ENCODE measurements at regions not wholly inside any gene's neighbourhood (a gene's known extent, or its start where the extent isn't known, plus 50 kb on each side); places are given as distances from the start of the nearest gene placed in this dataset.
"Not testable (repeated sequence)": the region's sequence is repeated elsewhere in the genome, so short reads cannot be mapped to it uniquely, and the experiment has no call there.

GRCh38 chr13:54034047-54034446 lies 1005.4 kb downstream of the OLFM4 start:
- 93% methylated on average over 2 of the region's 2 CpGs for WGBS
- no peak for DNase-seq (ENCODE audit: low spot score)
- no peaks in the 10 kb centered on the region for H3K27me3 ChIP-seq (ENCODE audit: control insufficient read depth in 4 of 4, insufficient read depth in 4 of 4, low read length in 3 of 4)
- H3K9me3 ChIP-seq (ENCODE audit: control insufficient read depth in 4 of 4, low read length in 3 of 4), result no peaks in the 10 kb centered on the region
- no peak for TF ChIP-seq ATF3 (IDR thresholded peaks at IDR 0.05)
- no peak for TF ChIP-seq FOXA2 (IDR thresholded peaks at IDR 0.05)
- H3K4me1 ChIP-seq (ENCODE audit: control insufficient read depth in 4 of 4, insufficient read depth in 4 of 4, low read length in 3 of 4), result no peaks in the 10 kb centered on the region
- H3K36me3 ChIP-seq (ENCODE audit: control insufficient read depth in 4 of 4, insufficient read depth in 3 of 4, low read depth in 1 of 4, low read length in 3 of 4), result no peaks in the 10 kb centered on the region
- no peak overlapping the region for H3K9ac ChIP-seq (ENCODE audit: low read depth in 1 of 2, low read length in 2 of 2)
- H3K27ac ChIP-seq (ENCODE audit: low read depth in 1 of 2, low read length in 2 of 2), result no peak overlapping the region
- H3K4me3 ChIP-seq (ENCODE audit: low read depth in 1 of 3, low read length in 3 of 3), result no peak overlapping the region

GRCh38 chr13:54057416-54057815 lies 1028.8 kb downstream of the OLFM4 start:
- H3K36me3 ChIP-seq (ENCODE audit: control insufficient read depth in 4 of 4, insufficient read depth in 3 of 4, low read depth in 1 of 4, low read length in 3 of 4); H3K4me1 ChIP-seq (ENCODE audit: control insufficient read depth in 4 of 4, insufficient read depth in 4 of 4, low read length in 3 of 4); H3K27ac ChIP-seq (ENCODE audit: low read depth in 1 of 2, low read length in 2 of 2); H3K4me3 ChIP-seq (ENCODE audit: low read depth in 1 of 3, low read length in 3 of 3); H3K9me3 ChIP-seq (ENCODE audit: control insufficient read depth in 4 of 4, low read length in 3 of 4); H3K27me3 ChIP-seq (ENCODE audit: control insufficient read depth in 4 of 4, insufficient read depth in 4 of 4, low read length in 3 of 4); DNase-seq (ENCODE audit: low spot score); H3K9ac ChIP-seq (ENCODE audit: low read depth in 1 of 2, low read length in 2 of 2): not testable (repeated sequence)
- WGBS, result 85% methylated on average over 5 of the region's 5 CpGs

- H3K4me3 ChIP-seq (ENCODE audit: low read depth in 1 of 3, low read length in 3 of 3); H3K9ac ChIP-seq (ENCODE audit: low read depth in 1 of 2, low read length in 2 of 2); H3K27ac ChIP-seq (ENCODE audit: low read depth in 1 of 2, low read length in 2 of 2); H3K36me3 ChIP-seq (ENCODE audit: control insufficient read depth in 4 of 4, insufficient read depth in 3 of 4, low read depth in 1 of 4, low read length in 3 of 4); H3K4me1 ChIP-seq (ENCODE audit: control insufficient read depth in 4 of 4, insufficient read depth in 4 of 4, low read length in 3 of 4); H3K9me3 ChIP-seq (ENCODE audit: control insufficient read depth in 4 of 4, low read length in 3 of 4); H3K27me3 ChIP-seq (ENCODE audit: control insufficient read depth in 4 of 4, insufficient read depth in 4 of 4, low read length in 3 of 4); DNase-seq (ENCODE audit: low spot score): not testable (repeated sequence)
- WGBS, result 87% methylated on average over 8 of the region's 8 CpGs
These were observed 1041.3 kb downstream of the OLFM4 start for GRCh38 chr13:54069958-54070357.

GRCh38 chr13:54077569-54077968 lies 1049.0 kb downstream of the OLFM4 start:
- DNase-seq (ENCODE audit: low spot score), result no peak
- H3K36me3 ChIP-seq (ENCODE audit: control insufficient read depth in 4 of 4, insufficient read depth in 3 of 4, low read depth in 1 of 4, low read length in 3 of 4), result peaks cover 0 to 1% (median 0%) of the 10 kb centered on the region in 4 donors

More at GRCh38 chr13:54077569-54077968, 1049.0 kb downstream of the OLFM4 start:
- TF ChIP-seq REST (IDR thresholded peaks at IDR 0.05) (no peak), ZBTB33 (IDR thresholded peaks at IDR 0.05) (no peak), CTCF (IDR thresholded peaks at IDR 0.05; ENCODE audit: low read depth, low read length, missing input control) (no peak), EGR1 (IDR thresholded peaks at IDR 0.05; ENCODE audit: low read depth in 2 of 2) (no peak), HNF4A (conservative IDR thresholded peaks at IDR 0.05) (no peak), FOXA2 (IDR thresholded peaks at IDR 0.05) (no peak), SP1 (IDR thresholded peaks at IDR 0.05) (no peak), GABPA (IDR thresholded peaks at IDR 0.05 in 1 of 2, conservative IDR thresholded peaks at IDR 0.05 in 1 of 2) (no peak), FOXA1 (IDR thresholded peaks at IDR 0.05) (no peak), RAD21 (IDR thresholded peaks at IDR 0.05) (no peak), RXRA (IDR thresholded peaks at IDR 0.05) (no peak), JUND (IDR thresholded peaks at IDR 0.05) (no peak), MAX (IDR thresholded peaks at IDR 0.05) (no peak), ATF3 (IDR thresholded peaks at IDR 0.05) (no peak), NR2F2 (IDR thresholded peaks at IDR 0.05) (no peak)
- Histone ChIP-seq H3K9me3 (ENCODE audit: control insufficient read depth in 4 of 4, low read length in 3 of 4) (peaks cover 0 to 3% (median 0%) of the 10 kb centered on the region in 4 donors), H3K4me1 (ENCODE audit: control insufficient read depth in 4 of 4, insufficient read depth in 4 of 4, low read length in 3 of 4) (no peaks in the 10 kb centered on the region), H3K9ac (ENCODE audit: low read depth in 1 of 2, low read length in 2 of 2) (no peak overlapping the region), H3K27ac (ENCODE audit: low read depth in 1 of 2, low read length in 2 of 2) (no peak overlapping the region), H3K27me3 (ENCODE audit: control insufficient read depth in 4 of 4, insufficient read depth in 4 of 4, low read length in 3 of 4) (no peaks in the 10 kb centered on the region), H3K4me3 (ENCODE audit: low read depth in 1 of 3, low read length in 3 of 3) (no peak overlapping the region)
